BLaER1 treated with 17β-estradiol and CSF1 and Interleukin-3, amounts not matched to agents 10 nM and 100 nM (cell line): ENCODE measurements at regions not wholly inside any gene's neighbourhood (a gene's known extent, or its start where the extent isn't known, plus 50 kb on each side); places are given as distances from the start of the nearest gene placed in this dataset.
A peak's percentile ranks its signal among the peaks of the same experiment; 100 is the strongest.

Source experiments
- H3K27ac ChIP-seq, 11 experiments: shearing (Covaris generic); formaldehyde crosslinking; 2 replicates each; pipeline ENCODE4 v1.8.1; 2022
- H3K27me3 ChIP-seq, 11 experiments: shearing (Covaris generic); formaldehyde crosslinking; 2 replicates each; pipeline ENCODE4 v1.8.1; 2022
- H3K36me3 ChIP-seq, 11 experiments: shearing (Covaris generic); formaldehyde crosslinking; 2 replicates each; pipeline ENCODE4 v1.8.1; 2022
- H3K4me1 ChIP-seq, 10 experiments: shearing (Covaris generic); formaldehyde crosslinking; 2 replicates each; pipeline ENCODE4 v1.8.1; 2022
- H3K4me2 ChIP-seq, 11 experiments: shearing (Covaris generic); formaldehyde crosslinking; 2 replicates each; pipeline ENCODE4 v1.8.1; 2022
- H3K4me3 ChIP-seq, 10 experiments: shearing (Covaris generic); formaldehyde crosslinking; 2 replicates each; pipeline ENCODE4 v1.8.1; 2022
- H3K9ac ChIP-seq, 11 experiments: shearing (Covaris generic); formaldehyde crosslinking; 2 replicates each; pipeline ENCODE4 v1.8.1; 2022
- H3K9me3 ChIP-seq, 11 experiments: shearing (Covaris generic); formaldehyde crosslinking; replicated peaks in 1 of 11; 2 replicates each; pipeline ENCODE4 v1.8.1; 2022
- H4K20me1 ChIP-seq, 11 experiments: shearing (Covaris generic); formaldehyde crosslinking; 2 replicates each; pipeline ENCODE4 v1.8.1; 2022
- Cebpa-rat ChIP-seq, 11 experiments: shearing (Covaris generic); IDR thresholded peaks; 2 replicates each; pipeline ENCODE4 v1.8.1; 2022

- no peaks in the 10 kb centered on the region for H3K27me3 ChIP-seq
- H3K9me3 ChIP-seq = no peaks in the 10 kb centered on the region
- no peak for TF ChIP-seq Cebpa-rat (IDR thresholded peaks at IDR 0.05)
Measured at GRCh38 chr1:118617916-118618315, 370.2 kb downstream of the TBX15 start.

DNA sequence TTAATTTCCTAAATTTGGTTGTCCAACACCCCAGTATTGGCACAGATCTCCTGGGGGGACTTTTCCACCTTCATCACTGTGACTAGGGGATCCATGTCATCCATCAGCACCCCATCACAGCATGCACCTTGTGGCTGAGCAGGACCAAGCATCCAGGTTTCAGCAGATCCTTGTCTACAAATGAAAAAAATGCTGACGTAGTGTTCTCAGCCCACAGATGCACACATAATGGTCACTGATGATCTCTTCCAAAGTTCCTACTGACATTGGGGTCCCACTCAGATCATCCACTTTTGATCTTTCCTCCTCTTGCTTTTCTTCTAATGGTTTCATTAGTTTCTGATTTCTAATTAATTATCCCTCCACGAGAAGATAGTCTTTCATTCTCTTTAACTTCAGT is 373.1 kb downstream of the TBX15 start:
- Histone ChIP-seq H3K27ac (no peak overlapping the region), H3K9ac (no peak overlapping the region), H3K4me2 (no peak overlapping the region), H3K9me3 (no peaks in the 10 kb centered on the region), H3K4me3 (no peak overlapping the region), H3K27me3 (no peaks in the 10 kb centered on the region), H3K36me3 (no peaks in the 10 kb centered on the region), H4K20me1 (no peaks in the 10 kb centered on the region), H3K4me1 (no peaks in the 10 kb centered on the region)
- TF ChIP-seq Cebpa-rat (IDR thresholded peaks at IDR 0.05) = no peak

More at GRCh38 chr1:118617916-118618315, 370.2 kb downstream of the TBX15 start:
- no peaks in the 10 kb centered on the region for H3K36me3 ChIP-seq
- no peak overlapping the region for H3K27ac ChIP-seq
- no peaks in the 10 kb centered on the region for H3K4me1 ChIP-seq
- no peaks in the 10 kb centered on the region for H4K20me1 ChIP-seq
- H3K9ac ChIP-seq = no peak overlapping the region
- no peak overlapping the region for H3K4me3 ChIP-seq
- no peak overlapping the region for H3K4me2 ChIP-seq

DNA sequence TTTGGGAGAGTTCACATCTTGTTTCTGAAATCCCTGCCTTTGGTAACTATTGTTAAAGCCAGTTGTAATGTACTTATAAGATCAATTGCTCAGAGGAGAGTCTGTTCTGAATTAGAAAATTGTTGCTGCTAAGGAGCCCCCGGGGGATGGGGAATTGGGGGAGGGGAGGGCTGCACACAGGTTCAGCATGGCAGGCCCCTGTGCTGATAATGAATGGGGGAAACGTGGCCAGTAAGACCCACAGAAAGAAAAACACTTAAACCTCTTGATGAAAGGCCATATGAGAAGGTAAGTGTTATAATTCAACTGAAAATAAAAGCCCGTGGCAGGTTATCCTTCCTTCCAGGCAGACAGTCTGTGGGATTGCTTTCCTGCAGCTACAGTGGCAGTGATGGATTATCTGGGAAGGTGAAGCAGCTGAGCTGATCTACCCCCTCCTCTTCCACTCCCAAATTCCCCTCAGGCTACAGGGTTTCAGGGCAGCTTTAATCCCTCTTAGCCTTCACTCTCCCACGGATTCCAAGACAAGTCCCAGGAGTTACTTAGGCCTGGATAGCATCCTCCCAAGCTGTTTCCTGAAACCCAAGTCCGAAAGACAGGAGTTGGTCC is 398.8 kb downstream of the TBX15 start:
- Histone ChIP-seq H4K20me1 (no peaks in the 10 kb centered on the region), H3K27me3 (no peaks in the 10 kb centered on the region), H3K4me3 (no peak overlapping the region), H3K36me3 (no peaks in the 10 kb centered on the region), H3K4me2 (no peak overlapping the region), H3K27ac (no peak overlapping the region), H3K9me3 (no peaks in the 10 kb centered on the region), H3K4me1 (no peaks in the 10 kb centered on the region), H3K9ac (no peak overlapping the region)
- no peak for TF ChIP-seq Cebpa-rat (IDR thresholded peaks at IDR 0.05)

GRCh38 chr1:118588566-118588965 is 399.6 kb downstream of the TBX15 start:
- no peaks in the 10 kb centered on the region for H4K20me1 ChIP-seq
- H3K4me3 ChIP-seq = no peak overlapping the region
- no peak overlapping the region for H3K4me2 ChIP-seq
- H3K27ac ChIP-seq = no peak overlapping the region
- no peaks in the 10 kb centered on the region for H3K4me1 ChIP-seq
- no peaks in the 10 kb centered on the region for H3K9me3 ChIP-seq
- no peaks in the 10 kb centered on the region for H3K36me3 ChIP-seq
- no peaks in the 10 kb centered on the region for H3K27me3 ChIP-seq
- no peak for TF ChIP-seq Cebpa-rat (IDR thresholded peaks at IDR 0.05)
- H3K9ac ChIP-seq = no peak overlapping the region

- H3K4me2 ChIP-seq = no peak overlapping the region
- H3K9me3 ChIP-seq = peaks cover 14 to 21% (median 17%) of the 10 kb centered on the region in 11 experiments; a peak in 21 of 22 replicates
- H3K27me3 ChIP-seq = no peaks in the 10 kb centered on the region
- no peak for TF ChIP-seq Cebpa-rat (IDR thresholded peaks at IDR 0.05)
- H3K4me1 ChIP-seq = no peaks in the 10 kb centered on the region
- H3K27ac ChIP-seq = no peak overlapping the region
- no peaks in the 10 kb centered on the region for H3K36me3 ChIP-seq
- H4K20me1 ChIP-seq = no peaks in the 10 kb centered on the region
- no peak overlapping the region for H3K4me3 ChIP-seq
- H3K9ac ChIP-seq = no peak overlapping the region
Measured at GRCh38 chr1:118578276-118578675, 393.2 kb upstream of the SPAG17 start.

- H4K20me1 ChIP-seq = no peaks in the 10 kb centered on the region
- no peak overlapping the region for H3K27ac ChIP-seq
- H3K4me3 ChIP-seq = no peak overlapping the region
- H3K27me3 ChIP-seq = no peaks in the 10 kb centered on the region
- TF ChIP-seq Cebpa-rat (IDR thresholded peaks at IDR 0.05) = no peak
- H3K36me3 ChIP-seq = no peaks in the 10 kb centered on the region
- peaks cover 14 to 21% (median 17%) of the 10 kb centered on the region in 11 experiments; a peak in 21 of 22 replicates for H3K9me3 ChIP-seq
- H3K4me1 ChIP-seq = no peaks in the 10 kb centered on the region
- H3K4me2 ChIP-seq = no peak overlapping the region
- no peak overlapping the region for H3K9ac ChIP-seq
Measured at GRCh38 chr1:118575060-118575459, 390.0 kb upstream of the SPAG17 start.

DNA sequence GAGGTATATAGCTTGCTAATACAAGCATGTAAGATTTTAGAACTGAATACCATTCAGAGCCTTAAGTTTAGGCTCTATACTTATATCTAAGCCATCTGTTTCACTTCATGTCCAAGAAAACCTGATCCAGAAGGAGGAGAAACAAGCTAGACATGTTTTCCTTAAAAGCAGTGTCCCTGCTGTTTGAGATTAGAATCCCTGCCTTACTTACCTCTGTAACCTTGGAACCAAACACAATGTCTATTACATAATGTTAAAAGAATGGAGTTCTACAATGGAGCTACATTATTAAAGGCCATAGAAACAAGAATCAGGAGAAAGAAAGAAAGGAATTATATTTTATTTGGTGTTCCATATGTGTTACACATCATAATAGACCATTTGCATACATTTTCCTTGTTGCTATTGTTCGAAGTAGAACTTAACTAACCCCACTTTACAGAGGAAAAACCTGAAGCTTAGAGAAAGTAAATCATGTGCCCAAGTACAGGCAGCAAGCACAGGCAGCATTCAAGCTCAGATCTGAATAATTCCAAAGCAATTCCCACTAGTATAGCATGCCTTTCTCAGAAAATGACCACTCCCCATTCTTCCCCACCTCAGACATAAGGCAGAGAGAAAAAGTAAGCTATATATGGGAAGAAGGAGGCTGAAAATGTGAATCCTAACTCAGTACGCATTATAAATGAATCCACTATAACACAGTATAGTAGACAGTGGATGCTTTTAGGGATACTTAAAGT is 380.1 kb upstream of the SPAG17 start:
- H3K9ac ChIP-seq = peak overlapping the region in 5 of 11 experiments; percentile 2 to 45 (median 19); a peak in 5 of 22 replicates
- no peak for TF ChIP-seq Cebpa-rat (IDR thresholded peaks at IDR 0.05)
- H3K4me3 ChIP-seq = no peak overlapping the region
- peaks cover 13 to 23% (median 17%) of the 10 kb centered on the region in 10 experiments for H3K4me1 ChIP-seq
- peak overlapping the region in 10 of 11 experiments; percentile 25 to 76 (median 54); a peak in 17 of 22 replicates for H3K27ac ChIP-seq
- no peaks in the 10 kb centered on the region for H4K20me1 ChIP-seq
- no peaks in the 10 kb centered on the region for H3K36me3 ChIP-seq
- peak overlapping the region; percentile 19 to 67 (median 46); a peak in 19 of 22 replicates for H3K4me2 ChIP-seq
- H3K9me3 ChIP-seq = no peaks in the 10 kb centered on the region
- H3K27me3 ChIP-seq = no peaks in the 10 kb centered on the region

DNA sequence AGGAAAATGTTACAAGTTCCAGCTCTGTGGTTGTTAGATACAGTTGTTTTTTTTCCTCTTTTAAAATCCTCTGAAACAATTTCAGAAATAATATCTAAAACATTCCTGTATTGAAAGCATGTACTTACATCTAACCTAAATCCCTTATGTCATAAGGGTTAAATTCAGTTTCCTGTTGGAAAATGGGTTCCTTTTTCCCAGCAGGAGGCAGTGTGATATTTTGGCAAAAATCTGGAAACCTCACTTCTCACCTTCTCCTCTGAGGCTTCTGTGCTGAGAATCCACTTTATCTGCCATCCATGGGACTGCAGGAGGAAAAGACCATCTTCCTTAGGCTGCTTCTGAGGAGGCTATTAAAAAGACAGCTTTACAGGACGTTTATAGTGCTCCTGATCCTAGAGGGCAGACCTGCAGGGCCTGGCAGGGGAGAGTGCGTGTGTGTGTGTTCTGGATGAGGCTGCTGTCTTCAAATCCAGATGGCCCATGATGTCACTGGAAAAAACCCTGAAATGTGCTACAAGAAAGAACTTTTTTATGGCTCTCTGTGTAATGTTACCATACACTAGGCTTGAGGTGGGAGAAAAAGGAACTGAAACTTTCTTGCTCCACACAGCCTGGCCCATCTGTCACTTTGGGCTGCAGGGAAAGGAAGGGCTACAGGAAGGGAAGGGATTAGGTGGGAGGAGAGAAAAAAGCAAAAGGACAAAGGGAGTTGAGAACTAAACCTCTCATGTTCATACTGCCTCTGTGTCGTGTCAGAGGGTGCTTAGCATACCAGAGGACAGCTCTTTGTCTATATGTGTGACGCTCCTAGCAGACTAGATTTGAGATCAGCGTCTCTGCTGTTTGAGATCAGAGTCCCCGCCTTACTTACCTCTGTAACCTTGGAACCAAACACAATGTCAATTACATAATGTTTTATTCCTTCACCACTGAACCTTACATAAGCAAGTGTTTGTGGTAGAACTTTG is 379.2 kb upstream of the SPAG17 start:
- H3K36me3 ChIP-seq = no peaks in the 10 kb centered on the region
- TF ChIP-seq Cebpa-rat (IDR thresholded peaks at IDR 0.05) = peak in 3 of 11 experiments; percentile 17 to 63 (median 46); a peak in 3 of 22 replicates
- H3K9ac ChIP-seq = peak overlapping the region in 9 of 11 experiments; percentile 2 to 50 (median 29); a peak in 10 of 22 replicates
- H3K9me3 ChIP-seq = no peaks in the 10 kb centered on the region
- no peaks in the 10 kb centered on the region for H3K27me3 ChIP-seq
- H3K27ac ChIP-seq = peak overlapping the region in 10 of 11 experiments; percentile 25 to 76 (median 58); a peak in 19 of 22 replicates
- peaks cover 13 to 23% (median 17%) of the 10 kb centered on the region in 10 experiments for H3K4me1 ChIP-seq
- no peaks in the 10 kb centered on the region for H4K20me1 ChIP-seq
- peak overlapping the region; percentile 19 to 67 (median 46) for H3K4me2 ChIP-seq
- no peak overlapping the region for H3K4me3 ChIP-seq

DNA sequence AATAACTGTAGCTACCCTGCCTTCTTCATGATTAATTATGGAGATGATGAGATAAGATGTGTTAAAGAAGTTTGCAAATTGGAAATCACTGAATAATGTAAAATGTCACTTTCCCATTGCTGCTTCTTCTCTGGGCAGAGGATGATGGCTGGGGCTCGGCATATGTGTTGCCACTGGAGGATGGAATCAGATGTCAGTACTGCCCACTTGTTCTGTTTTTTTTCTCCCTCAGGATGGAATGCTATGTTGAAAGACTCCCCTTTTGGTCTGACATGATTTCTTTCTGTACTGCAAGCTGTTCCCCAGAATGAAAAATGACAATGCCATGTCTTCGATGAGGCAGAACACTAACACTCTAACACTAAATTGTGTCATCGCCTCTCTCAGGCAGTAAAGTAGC is 373.9 kb upstream of the SPAG17 start:
- H3K27me3 ChIP-seq = no peaks in the 10 kb centered on the region
- peaks cover 3 to 9% (median 6%) of the 10 kb centered on the region in 10 experiments for H3K4me1 ChIP-seq
- H3K4me2 ChIP-seq = no peak overlapping the region
- H4K20me1 ChIP-seq = no peaks in the 10 kb centered on the region
- no peaks in the 10 kb centered on the region for H3K36me3 ChIP-seq
- TF ChIP-seq Cebpa-rat (IDR thresholded peaks at IDR 0.05) = no peak
- H3K4me3 ChIP-seq = no peak overlapping the region
- no peak overlapping the region for H3K27ac ChIP-seq
- H3K9ac ChIP-seq = no peak overlapping the region
- H3K9me3 ChIP-seq = no peaks in the 10 kb centered on the region
